Adrenal gland (tissue), 9 donors: ENCODE measurements at regions not wholly inside any gene's neighbourhood (a gene's known extent, or its start where the extent isn't known, plus 50 kb on each side); places are given as distances from the start of the nearest gene placed in this dataset.

Experiments
- DNase-seq, 7 donors: peaks; one replicate each; pipeline ENCODE4 v3.0.0-alpha.2; 2019 to 2020
- H3K27ac ChIP-seq, 5 donors: fragments of 200-600 bp; sonication (generic) in 4 of 5; 1 replicate in 3 of 5; 2 replicates in 2 of 5; pipeline versions ENCODE4 v1.5.1 to v1.8.0; 2016 to 2020; ENCODE audit warnings: mild to moderate bottlenecking in 1 of 5
- H3K27me3 ChIP-seq: fragments of 200-600 bp; 2 replicates; pipeline ENCODE4 v1.8.0; 2021
- H3K36me3 ChIP-seq, 2 donors: fragments of 200-600 bp; replicated peaks in 1 of 2; 1 replicate in 1 of 2; 2 replicates in 1 of 2; pipeline versions ENCODE4 v1.5.1 to v1.8.0; 2018 to 2022
- H3K4me1 ChIP-seq, 2 donors: fragments of 200-600 bp; replicated peaks in 1 of 2; 1 replicate in 1 of 2; 2 replicates in 1 of 2; pipeline versions ENCODE4 v1.5.1 to v1.8.0; 2018 to 2021
- H3K4me3 ChIP-seq, 4 donors: fragments of 200-600 bp; sonication (generic) in 3 of 4; one replicate each; pipeline ENCODE4 v1.5.1; 2016 to 2018
- H3K9me3 ChIP-seq, 3 donors: fragments of 200-600 bp; sonication (generic) in 1 of 3; replicated peaks in 1 of 3; 1 replicate in 2 of 3; 2 replicates in 1 of 3; pipeline versions ENCODE4 v1.5.1 to v1.8.0; 2016 to 2021
- POLR2A ChIP-seq, 2 donors: fragments of 450-650 bp; IDR thresholded peaks; one replicate each; pipeline ENCODE4 v1.6.1; 2017; ENCODE audit warnings: antibody characterized with exemption in 2 of 2, mild to moderate bottlenecking in 2 of 2, moderate library complexity in 1 of 2
- WGBS, 4 donors: extraction: QIAGEN DNeasy Blood & Tissue Kit in 2 of 4; methylation state at CpG; one replicate each; pipeline versions ENCODE4 v1.1.5 to v1.1.7; 2013 to 2017; 5-methylcytosine and 5-hydroxymethylcytosine counted together
- intact Hi-C, 2 donors: fragments of 100-400 bp; cut with DNase I; formaldehyde crosslinking; loops; one replicate each; pipeline versions ENCODE4 v1.14.1 to v1.15.0; 2022 to 2023
- TF ChIP-seq, protein P1 (sequence below), 6 experiments: fragments of 450-650 bp in 4 of 6; fragments of 200-600 bp in 2 of 6; sonication (generic) in 1 of 6; IDR thresholded peaks; 1 replicate in 5 of 6; 2 replicates in 1 of 6; pipeline versions ENCODE4 v1.5.1 to v1.8.0; 2016 to 2021; ENCODE audit warnings: antibody characterized with exemption in 6 of 6, mild to moderate bottlenecking in 2 of 6, moderate library complexity in 1 of 6
- donor health status: healthy with polysubstance abuse.
- donor health status: Bipolar disorder and iron deficiency.
- donor health status: DM: yes; HTN: yes; CAD: no.
- donor health status: DM: no; HTN: no; CAD: no.
- donor health status: DM: no; HTN: no; CAD: no.

DNA sequence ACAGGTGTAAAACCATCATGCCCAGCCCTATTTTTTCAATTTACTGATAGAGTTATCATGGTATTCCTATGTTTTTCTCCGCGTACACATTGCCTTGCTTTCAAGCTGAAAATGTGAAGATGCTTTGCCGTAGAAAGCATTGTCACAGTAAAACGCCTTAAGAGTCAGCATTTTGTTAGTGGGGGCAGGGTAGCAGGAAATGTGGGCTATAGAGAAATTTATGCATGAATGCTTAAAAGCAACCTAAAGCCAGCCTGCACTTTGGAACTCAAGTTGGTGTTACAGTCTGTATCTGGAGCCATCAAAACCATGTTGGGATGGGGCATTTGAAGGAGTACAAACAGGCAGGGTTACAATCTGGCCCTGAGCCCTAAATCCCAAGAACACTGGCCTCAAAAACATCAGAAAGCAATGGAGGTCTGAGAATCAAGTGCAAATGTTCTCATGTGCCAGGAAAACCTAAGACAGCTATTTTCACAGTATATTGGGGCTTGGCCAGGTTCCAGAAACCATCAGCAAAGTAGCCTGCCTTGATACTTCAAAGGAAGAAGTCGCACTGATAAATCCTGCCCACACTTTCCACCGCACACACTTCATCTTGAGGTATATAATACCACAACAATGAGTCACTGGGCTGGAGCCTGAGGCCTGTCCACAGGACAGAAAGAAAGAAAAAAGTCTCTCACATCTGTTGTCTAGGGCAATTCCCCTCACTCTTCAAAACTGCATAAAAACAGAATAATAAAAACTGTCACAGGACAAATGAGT, 313.8 kb downstream of the ENC1 start:
- Histone ChIP-seq H3K36me3 (no peaks in the 10 kb centered on the region), H3K9me3 (no peaks in the 10 kb centered on the region), H3K27ac (no peak overlapping the region), H3K27me3 (no peaks in the 10 kb centered on the region), H3K4me1 (no peaks in the 10 kb centered on the region), H3K4me3 (no peak overlapping the region)
- intact Hi-C loops, result no loop called here
- 74 to 81% (median 78%) methylated on average over 6 of the region's 6 CpGs for WGBS, 4 donors
- DNase-seq, result peak in 1 of 7 donors; percentile 9
- TF ChIP-seq, protein P1, sequence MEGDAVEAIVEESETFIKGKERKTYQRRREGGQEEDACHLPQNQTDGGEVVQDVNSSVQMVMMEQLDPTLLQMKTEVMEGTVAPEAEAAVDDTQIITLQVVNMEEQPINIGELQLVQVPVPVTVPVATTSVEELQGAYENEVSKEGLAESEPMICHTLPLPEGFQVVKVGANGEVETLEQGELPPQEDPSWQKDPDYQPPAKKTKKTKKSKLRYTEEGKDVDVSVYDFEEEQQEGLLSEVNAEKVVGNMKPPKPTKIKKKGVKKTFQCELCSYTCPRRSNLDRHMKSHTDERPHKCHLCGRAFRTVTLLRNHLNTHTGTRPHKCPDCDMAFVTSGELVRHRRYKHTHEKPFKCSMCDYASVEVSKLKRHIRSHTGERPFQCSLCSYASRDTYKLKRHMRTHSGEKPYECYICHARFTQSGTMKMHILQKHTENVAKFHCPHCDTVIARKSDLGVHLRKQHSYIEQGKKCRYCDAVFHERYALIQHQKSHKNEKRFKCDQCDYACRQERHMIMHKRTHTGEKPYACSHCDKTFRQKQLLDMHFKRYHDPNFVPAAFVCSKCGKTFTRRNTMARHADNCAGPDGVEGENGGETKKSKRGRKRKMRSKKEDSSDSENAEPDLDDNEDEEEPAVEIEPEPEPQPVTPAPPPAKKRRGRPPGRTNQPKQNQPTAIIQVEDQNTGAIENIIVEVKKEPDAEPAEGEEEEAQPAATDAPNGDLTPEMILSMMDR (IDR thresholded peaks at IDR 0.05), result no peak
- TF ChIP-seq POLR2A (IDR thresholded peaks at IDR 0.05), result no peak

DNA sequence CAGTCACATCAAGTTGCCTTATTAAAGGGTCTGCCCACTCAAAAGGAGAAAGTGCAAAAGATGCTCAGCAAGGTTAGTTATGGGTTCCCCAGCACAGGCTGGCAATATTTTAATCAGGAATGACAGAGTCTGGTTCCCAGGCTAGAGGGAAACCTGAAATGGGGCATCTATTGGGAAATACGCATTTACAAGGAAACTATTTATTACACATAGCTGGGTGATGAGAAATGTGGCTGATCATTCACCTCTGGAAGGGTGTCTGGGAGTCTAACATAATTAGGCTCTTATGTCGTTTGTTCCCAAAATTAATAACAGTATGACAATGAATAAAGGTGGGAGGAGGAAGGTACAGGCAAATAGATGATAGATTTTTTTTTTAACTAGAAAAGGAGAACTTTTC, 314.7 kb downstream of the ENC1 start:
- TF ChIP-seq, protein P1 (IDR thresholded peaks at IDR 0.05), result no peak
- TF ChIP-seq POLR2A (IDR thresholded peaks at IDR 0.05), result no peak
- H3K4me3 ChIP-seq, result no peak overlapping the region
- H3K27ac ChIP-seq, result no peak overlapping the region
- WGBS, 4 donors, result 81 to 86% (median 83%) methylated on average over 2 of the region's 2 CpGs
- no peaks in the 10 kb centered on the region for H3K36me3 ChIP-seq
- no peaks in the 10 kb centered on the region for H3K27me3 ChIP-seq
- intact Hi-C loops, result no loop called here
- DNase-seq, result no peak
- no peaks in the 10 kb centered on the region for H3K4me1 ChIP-seq
- no peaks in the 10 kb centered on the region for H3K9me3 ChIP-seq

DNA sequence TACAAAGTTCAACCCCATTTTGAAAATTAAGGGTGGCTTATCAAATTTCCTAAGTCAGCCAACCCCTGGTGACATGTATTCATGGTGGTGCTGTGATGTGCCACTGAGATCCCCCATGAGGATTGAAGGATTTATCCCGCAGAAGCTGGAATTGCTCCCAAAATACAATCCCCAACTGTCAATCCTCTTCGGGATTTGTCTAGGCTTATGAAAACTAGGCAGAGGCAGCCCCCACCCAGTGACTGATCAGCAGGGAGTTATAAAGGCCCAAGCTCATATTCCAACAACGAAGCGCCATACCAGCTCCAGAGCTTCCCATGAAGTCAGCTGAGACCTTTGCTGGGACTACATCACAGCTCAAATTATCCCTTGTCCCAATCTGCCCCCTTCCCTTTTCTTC, 316.0 kb downstream of the ENC1 start:
- H3K9me3 ChIP-seq, result no peaks in the 10 kb centered on the region
- no peaks in the 10 kb centered on the region for H3K4me1 ChIP-seq
- no peak overlapping the region for H3K4me3 ChIP-seq
- 86 to 92% (median 92%) methylated on average over 4 of the region's 4 CpGs for WGBS, 4 donors
- no peak for TF ChIP-seq POLR2A (IDR thresholded peaks at IDR 0.05)
- TF ChIP-seq, protein P1 (IDR thresholded peaks at IDR 0.05), result no peak
- no peaks in the 10 kb centered on the region for H3K27me3 ChIP-seq
- intact Hi-C loops, result no loop called here
- no peak for DNase-seq
- no peaks in the 10 kb centered on the region for H3K36me3 ChIP-seq
- H3K27ac ChIP-seq, result no peak overlapping the region

DNA sequence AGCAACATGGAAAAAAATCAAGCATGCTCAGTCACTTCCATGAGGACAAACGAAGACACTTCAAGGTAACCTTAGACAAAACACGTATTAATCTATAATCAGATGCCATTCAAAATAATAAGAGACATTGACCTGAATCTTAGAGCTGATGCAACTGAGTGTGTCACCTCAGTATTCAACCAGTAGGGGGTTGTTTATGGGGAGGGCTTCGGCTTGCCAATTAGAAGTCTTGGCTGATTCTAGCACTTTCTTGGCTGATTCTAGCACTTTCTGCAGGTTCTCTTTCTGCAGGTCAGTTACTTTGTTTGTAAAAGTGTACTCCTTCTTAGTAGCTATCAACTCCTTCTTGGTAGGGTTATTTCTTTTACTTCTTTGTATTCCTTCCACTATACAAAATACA, 317.6 kb downstream of the ENC1 start:
- no peak for DNase-seq
- Histone ChIP-seq H3K9me3 (no peaks in the 10 kb centered on the region), H3K4me3 (no peak overlapping the region), H3K36me3 (no peaks in the 10 kb centered on the region), H3K27me3 (no peaks in the 10 kb centered on the region), H3K4me1 (no peaks in the 10 kb centered on the region), H3K27ac (no peak overlapping the region)
- TF ChIP-seq, protein P1 (IDR thresholded peaks at IDR 0.05), result no peak
- TF ChIP-seq POLR2A (IDR thresholded peaks at IDR 0.05), result no peak
- 36 to 61% (median 59%) methylated on average over 3 of the region's 3 CpGs for WGBS, 4 donors
- intact Hi-C loops, result no loop called here
